BJ (cell line): ENCODE measurements at regions not wholly inside any gene's neighbourhood (a gene's known extent, or its start where the extent isn't known, plus 50 kb on each side); places are given as distances from the start of the nearest gene placed in this dataset.

Experiments
- CTCF ChIA-PET: fragments of 350-600 bp; formaldehyde crosslinking; extraction: SDS; loops from one replicate; lab custom pipeline; 2021; ENCODE audit warnings: antibody characterized with exemption, inconsistent platforms; lab: Yijun Ruan, JAX
- POLR2A ChIA-PET: fragments of 300-600 bp; sonication (Branson Sonifier 250); formaldehyde crosslinking; extraction: SDS; loops from one replicate; lab custom pipeline; 2021; ENCODE audit warnings: antibody characterized with exemption; lab: Charles Lee
- DNase-seq: peaks from one replicate; pipeline ENCODE4 v3.0.0-alpha.2; 2011; ENCODE audit warnings: low read depth
- H3K27me3 ChIP-seq: 2 replicates; pipeline ENCODE4 v1.6.0; 2011; ENCODE audit warnings: low read length; ENCODE audit not compliant: control insufficient read depth, insufficient read depth
- H3K36me3 ChIP-seq: 2 replicates; pipeline ENCODE4 v1.5.1; 2011; ENCODE audit warnings: low read length; ENCODE audit not compliant: control insufficient read depth, insufficient read depth
- H3K4me3 ChIP-seq: 2 replicates; pipeline ENCODE4 v1.5.1; 2011; ENCODE audit warnings: low read depth, mild to moderate bottlenecking, control low read depth, low read length
- CTCF ChIP-seq: IDR thresholded peaks from 2 replicates; pipeline ENCODE4 v1.5.1; 2011; ENCODE audit warnings: low read depth, mild to moderate bottlenecking, control low read depth, inconsistent platforms, low read length, moderate library complexity; ENCODE audit not compliant: insufficient read depth

- ChIA-PET CTCF (no interaction called here), POLR2A (no interaction called here)
- H3K4me3 ChIP-seq: no peak overlapping the region
- H3K36me3 ChIP-seq: no peaks in the 10 kb centered on the region
- no peak for TF ChIP-seq CTCF
- no peak for DNase-seq
- no peaks in the 10 kb centered on the region for H3K27me3 ChIP-seq
Measured at GRCh38 chr2:122072666-122073065, 317.2 kb downstream of the TSN start.

GRCh38 chr2:122074201-122074600 is 318.8 kb downstream of the TSN start:
- no peak for DNase-seq
- Histone ChIP-seq H3K36me3 (no peaks in the 10 kb centered on the region), H3K4me3 (no peak overlapping the region), H3K27me3 (no peaks in the 10 kb centered on the region)
- ChIA-PET POLR2A (no interaction called here), CTCF (no interaction called here)
- TF ChIP-seq CTCF: no peak

- DNase-seq: no peak
- ChIA-PET CTCF (no interaction called here), POLR2A (no interaction called here)
- no peaks in the 10 kb centered on the region for H3K36me3 ChIP-seq
- H3K4me3 ChIP-seq: no peak overlapping the region
- H3K27me3 ChIP-seq: no peaks in the 10 kb centered on the region
- no peak for TF ChIP-seq CTCF
Measured at GRCh38 chr2:122075381-122075780, 319.9 kb downstream of the TSN start.

- CTCF ChIA-PET: no interaction called here
- no peak overlapping the region for H3K4me3 ChIP-seq
- no peak for TF ChIP-seq CTCF
- H3K27me3 ChIP-seq: no peaks in the 10 kb centered on the region
- no peaks in the 10 kb centered on the region for H3K36me3 ChIP-seq
- no peak for DNase-seq
- POLR2A ChIA-PET: no interaction called here
Measured at GRCh38 chr2:122077114-122077513, 321.7 kb downstream of the TSN start.

GRCh38 chr2:122077771-122078170 is 322.3 kb downstream of the TSN start:
- ChIA-PET CTCF (no interaction called here), POLR2A (no interaction called here)
- no peak for DNase-seq
- TF ChIP-seq CTCF: no peak
- Histone ChIP-seq H3K27me3 (no peaks in the 10 kb centered on the region), H3K4me3 (no peak overlapping the region), H3K36me3 (no peaks in the 10 kb centered on the region)
